Stimulated activated CD8-positive, alpha-beta memory T cell treated with anti-CD3 and anti-CD28 coated beads, Interleukin-15, amount 100 ng/mL, for 4 hours (primary cell): ENCODE measurements at regions not wholly inside any gene's neighbourhood (a gene's known extent, or its start where the extent isn't known, plus 50 kb on each side); places are given as distances from the start of the nearest gene placed in this dataset.

Experiments
- DNase-seq, 2 donors: peaks; one replicate each; pipeline ENCODE4 v3.0.0-alpha.2; 2020; ENCODE audit warnings: low read depth in 2 of 2

GRCh38 chr11:64457416-64458010 lies 98.2 kb upstream of the SLC22A11 start:
- DNase-seq = no peak

GRCh38 chr11:64458997-64459396 lies 96.7 kb upstream of the SLC22A11 start:
- DNase-seq = no peak

DNA sequence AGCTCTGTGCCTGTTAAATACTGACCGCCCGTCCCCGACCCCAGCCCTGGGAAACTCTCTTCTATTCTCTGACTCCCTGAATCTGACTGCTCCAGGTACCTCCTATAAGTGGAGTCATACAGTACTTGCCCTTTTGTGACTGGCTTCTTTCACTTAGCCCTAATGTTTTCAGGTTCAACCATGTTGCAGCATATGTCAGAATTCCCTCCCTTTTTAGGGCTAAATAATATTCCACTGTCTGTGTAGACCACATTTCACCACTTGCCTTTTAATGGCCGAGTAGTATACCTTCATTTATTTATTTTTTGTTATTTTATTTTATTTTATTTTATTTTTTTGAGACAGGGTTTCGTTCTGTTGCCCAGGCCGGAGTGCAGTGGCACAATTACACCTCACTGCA lies 96.1 kb upstream of the SLC22A11 start:
- DNase-seq = no peak

DNA sequence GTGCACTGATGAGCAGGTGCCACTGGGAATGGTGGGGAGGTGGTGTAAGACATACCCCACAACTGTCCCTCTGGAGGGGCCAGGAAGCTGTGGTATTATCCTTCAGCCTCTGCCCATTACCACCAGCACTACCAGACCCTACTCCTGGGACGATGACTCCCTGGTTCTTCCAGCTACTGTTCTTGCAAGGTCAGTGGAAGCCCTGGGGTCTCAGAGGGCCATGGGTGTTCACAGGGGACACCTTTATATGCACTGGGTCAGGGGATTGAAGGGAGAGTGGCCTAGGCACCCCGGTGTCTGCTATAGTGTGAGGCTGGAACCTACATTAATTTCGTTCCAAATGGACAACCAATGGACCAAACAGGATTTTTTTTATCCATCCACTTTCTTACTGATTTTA lies 94.7 kb upstream of the SLC22A11 start:
- no peak for DNase-seq

GRCh38 chr11:64466115-64466718 lies 89.5 kb upstream of the SLC22A11 start:
- no peak for DNase-seq

DNA sequence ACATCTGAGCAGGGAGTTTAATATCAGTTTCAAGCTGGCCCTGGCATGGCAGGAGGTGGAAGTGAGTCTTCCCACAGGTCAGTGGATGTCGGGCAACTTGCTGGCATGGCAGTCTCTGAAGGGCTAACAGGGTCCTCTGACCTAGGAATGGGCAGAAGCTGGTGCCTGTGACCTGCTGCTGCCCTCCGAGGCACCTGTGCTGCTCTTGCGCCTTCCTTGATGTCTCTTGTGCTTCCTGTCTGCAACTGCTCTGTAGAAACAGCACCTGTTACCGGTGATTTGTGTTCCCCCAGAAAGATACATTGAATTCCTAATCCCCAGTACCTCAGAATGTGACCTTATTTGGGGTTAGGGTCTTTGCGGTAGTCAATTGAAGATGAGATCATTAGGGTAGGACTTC lies 86.5 kb upstream of the SLC22A11 start:
- no peak for DNase-seq

- DNase-seq = no peak
These were observed 82.9 kb upstream of the SLC22A11 start for GRCh38 chr11:64472593-64473455.

- no peak for DNase-seq
These were observed 81.1 kb upstream of the SLC22A11 start for GRCh38 chr11:64474680-64475079.

DNA sequence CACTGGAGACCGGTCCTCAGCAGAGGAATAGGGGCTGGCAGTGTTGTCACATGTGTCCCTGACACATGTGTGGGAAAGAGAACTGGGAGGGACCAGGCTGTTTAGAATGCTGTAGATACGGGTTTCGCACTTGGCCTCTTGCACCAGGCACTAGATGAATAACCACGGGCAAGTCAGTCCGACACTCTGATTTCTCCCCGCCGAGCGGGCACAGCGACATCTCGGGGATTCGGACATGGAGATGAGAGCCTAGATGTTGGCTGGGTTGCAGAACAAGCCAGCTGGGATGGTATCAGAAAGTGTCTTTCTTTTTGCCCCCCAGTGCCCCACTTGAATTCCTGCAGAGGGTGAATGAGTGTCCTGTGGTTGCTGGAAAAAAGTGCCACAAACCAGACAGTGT lies 80.6 kb upstream of the SLC22A11 start:
- no peak for DNase-seq

DNA sequence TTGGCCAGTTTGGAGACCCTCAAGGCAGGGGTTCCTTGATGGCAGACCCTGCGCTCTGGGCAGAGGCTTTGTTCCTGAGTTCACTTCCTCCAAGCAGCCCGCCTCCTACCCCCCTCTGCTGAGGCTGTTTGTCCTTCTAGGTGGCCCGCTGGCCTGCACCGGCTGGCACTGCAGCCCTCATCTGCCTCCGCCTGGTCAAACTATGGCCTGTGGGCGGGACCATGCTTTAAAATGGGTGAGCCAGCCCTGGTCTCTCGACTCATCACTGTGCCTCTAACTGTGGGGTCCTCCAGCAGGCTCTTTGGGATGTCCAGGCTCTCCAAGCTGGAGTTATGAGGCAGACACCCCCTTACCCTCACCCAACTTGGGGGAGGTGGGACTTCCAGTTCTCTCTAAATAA lies 78.9 kb upstream of the SLC22A11 start:
- no peak for DNase-seq

DNA sequence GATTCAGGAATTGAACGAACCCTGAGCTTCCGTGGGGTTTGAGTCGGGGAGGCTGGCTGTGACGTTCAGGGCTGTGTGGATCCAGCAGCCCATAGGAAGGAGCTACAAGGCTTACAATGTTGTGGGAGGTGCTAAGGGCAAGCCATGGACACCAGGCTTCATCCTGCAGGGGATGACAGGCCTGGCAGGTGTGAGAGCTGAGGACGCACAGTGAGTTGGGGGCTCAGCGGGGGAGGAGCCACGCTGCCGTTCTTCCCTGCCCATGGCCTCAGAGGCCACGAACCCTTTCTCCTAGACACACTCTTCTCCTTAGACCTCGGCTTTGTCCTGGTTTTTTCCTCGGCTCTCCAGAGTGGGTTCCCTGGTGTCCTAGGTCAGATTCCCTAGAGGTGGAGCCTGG lies 78.1 kb upstream of the SLC22A11 start:
- DNase-seq = no peak

GRCh38 chr11:64482588-64482987 lies 73.2 kb upstream of the SLC22A11 start:
- DNase-seq = no peak

DNA sequence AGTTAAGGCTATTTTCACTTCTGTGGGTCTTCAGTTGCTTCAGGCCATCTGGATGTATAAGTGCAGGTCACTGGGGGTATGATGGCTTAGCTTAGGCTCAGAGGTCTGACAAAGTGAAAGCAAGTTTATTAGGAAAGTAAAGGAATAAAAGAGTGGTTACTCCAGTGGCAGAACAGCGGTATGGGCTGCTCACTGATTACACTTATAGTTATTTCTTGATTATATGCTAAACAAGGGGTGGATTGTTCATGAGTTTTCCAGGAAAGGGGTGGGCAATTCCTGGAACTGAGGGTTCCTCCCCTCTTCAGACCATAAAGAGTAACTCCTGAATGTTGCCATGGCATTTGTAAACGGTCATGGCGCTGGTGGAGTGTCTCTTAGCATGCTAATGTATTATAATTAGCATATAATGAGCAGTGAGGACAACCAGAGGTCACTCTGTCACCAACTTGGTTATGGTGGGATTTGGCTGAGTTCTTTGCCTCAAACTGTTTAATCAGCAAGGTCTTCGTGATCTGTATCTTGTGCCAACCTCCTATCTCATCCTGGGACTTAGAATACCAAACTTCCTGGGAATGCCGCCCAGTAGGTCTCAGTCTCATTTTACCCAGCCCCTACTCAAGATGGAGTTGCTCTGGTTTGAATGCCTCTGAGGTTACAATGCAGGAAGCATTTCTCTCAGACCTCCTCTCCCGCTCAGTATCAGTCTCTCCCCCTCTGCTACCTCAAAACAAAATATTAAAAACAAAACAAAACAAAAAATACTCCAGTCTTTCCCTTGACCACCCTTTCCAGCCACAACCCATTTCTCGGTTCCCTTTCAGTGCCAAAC lies 71.3 kb upstream of the SLC22A11 start:
- no peak for DNase-seq

DNA sequence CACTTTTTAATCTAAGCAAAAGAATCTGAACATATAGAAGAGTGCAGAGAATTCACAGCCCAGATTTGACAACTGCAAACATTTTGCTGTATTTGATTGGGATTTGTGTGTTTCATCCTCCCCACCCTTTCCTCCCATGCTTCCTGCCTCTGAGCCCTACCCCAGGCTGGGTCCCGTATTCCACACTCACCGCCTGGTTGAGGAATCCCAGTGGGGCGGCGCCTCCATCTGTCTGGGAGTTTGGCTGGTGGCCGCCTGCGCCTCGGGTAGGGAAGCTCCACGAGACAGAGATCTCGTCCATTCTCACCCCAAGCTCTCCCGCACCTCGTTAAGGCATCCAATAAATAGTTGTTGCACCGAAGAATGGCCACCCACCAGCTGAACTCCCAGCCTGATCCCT lies 70.7 kb upstream of the SLC22A11 start:
- no peak for DNase-seq

GRCh38 chr11:64489831-64490441 lies 65.8 kb upstream of the SLC22A11 start:
- no peak for DNase-seq

- DNase-seq = no peak
These were observed 65.1 kb upstream of the SLC22A11 start for GRCh38 chr11:64490562-64491216.

- no peak for DNase-seq
These were observed 63.2 kb upstream of the SLC22A11 start for GRCh38 chr11:64492561-64492960.

DNA sequence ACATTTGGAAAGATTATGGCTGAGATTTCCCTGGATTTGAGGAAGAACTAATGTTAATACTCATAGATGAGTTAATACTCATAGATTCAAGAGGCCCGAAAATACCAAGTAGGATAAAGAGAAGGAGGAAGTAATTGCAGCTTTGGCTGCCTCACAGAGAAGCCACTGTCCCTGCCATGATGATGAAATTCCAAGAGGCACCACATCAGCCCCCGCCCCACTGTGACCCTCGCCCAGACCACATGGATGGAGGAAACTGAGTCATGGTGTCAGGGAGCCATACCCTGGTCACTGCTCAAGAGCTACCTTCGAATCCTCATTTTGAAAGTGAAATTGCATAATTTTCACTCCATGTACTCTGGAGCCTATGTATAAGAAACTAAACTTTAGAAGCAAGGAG lies 57.6 kb upstream of the SLC22A11 start:
- DNase-seq = no peak

- no peak for DNase-seq
These were observed 56.3 kb upstream of the SLC22A11 start for GRCh38 chr11:64499261-64500004.

- DNase-seq = no peak
These were observed 55.3 kb upstream of the SLC22A11 start for GRCh38 chr11:64500176-64501013.
